ENCODE measurements at regions not wholly inside any gene's neighbourhood (a gene's known extent, or its start where the extent isn't known, plus 50 kb on each side); places are given as distances from the start of the nearest gene placed in this dataset.

GRCh38 chr10:8349610-8350249 lies 295.2 kb downstream of the GATA3 start:
- TF ChIP-seq CTCF (IDR thresholded peaks at IDR 0.05; ENCODE audit: borderline replicate concordance, insufficient read depth, low read depth, low read length): no peak
- no peak overlapping the region for H3K4me3 ChIP-seq (ENCODE audit: low read depth, low read length)

- no peak overlapping the region for H3K4me3 ChIP-seq (ENCODE audit: low read depth, low read length)
- no peak for TF ChIP-seq CTCF (IDR thresholded peaks at IDR 0.05; ENCODE audit: borderline replicate concordance, insufficient read depth, low read depth, low read length)
Measured at GRCh38 chr10:8350250-8350967, 295.9 kb downstream of the GATA3 start.

- H3K4me3 ChIP-seq (ENCODE audit: low read depth, low read length): no peak overlapping the region
- no peak for TF ChIP-seq CTCF (IDR thresholded peaks at IDR 0.05; ENCODE audit: borderline replicate concordance, insufficient read depth, low read depth, low read length)
Measured at GRCh38 chr10:8352171-8353075, 297.9 kb downstream of the GATA3 start.

- no peak for TF ChIP-seq CTCF (IDR thresholded peaks at IDR 0.05; ENCODE audit: borderline replicate concordance, insufficient read depth, low read depth, low read length)
- no peak overlapping the region for H3K4me3 ChIP-seq (ENCODE audit: low read depth, low read length)
Measured at GRCh38 chr10:8356283-8356682, 301.8 kb downstream of the GATA3 start.

- H3K4me3 ChIP-seq (ENCODE audit: low read depth, low read length): no peak overlapping the region
- TF ChIP-seq CTCF (IDR thresholded peaks at IDR 0.05; ENCODE audit: borderline replicate concordance, insufficient read depth, low read depth, low read length): no peak
Measured at GRCh38 chr10:8359467-8359866, 305.0 kb downstream of the GATA3 start.

GRCh38 chr10:8360365-8360764 lies 305.9 kb downstream of the GATA3 start:
- H3K4me3 ChIP-seq (ENCODE audit: low read depth, low read length): no peak overlapping the region
- TF ChIP-seq CTCF (IDR thresholded peaks at IDR 0.05; ENCODE audit: borderline replicate concordance, insufficient read depth, low read depth, low read length): no peak

Measured in GM12875 (cell line).